Loucy (cell line): ENCODE measurements at regions not wholly inside any gene's neighbourhood (a gene's known extent, or its start where the extent isn't known, plus 50 kb on each side); places are given as distances from the start of the nearest gene placed in this dataset.

ENCODE experiments used
- H2AFZ ChIP-seq: fragments of 200-600 bp; sonication (generic); 2 replicates; pipeline ENCODE4 v1.6.0; 2016; ENCODE audit warnings: antibody characterized with exemption, mild to moderate bottlenecking, low read length, moderate library complexity
- H3F3A ChIP-seq: fragments of 200-600 bp; 2 replicates; pipeline ENCODE4 v1.6.0; 2016; ENCODE audit warnings: antibody characterized with exemption, low read depth, mild to moderate bottlenecking
- H3K27me3 ChIP-seq: fragments of 200-600 bp; sonication (generic); 2 replicates; pipeline ENCODE4 v1.6.1; 2014; ENCODE audit warnings: low read length, mild to moderate bottlenecking; ENCODE audit not compliant: insufficient read depth, poor library complexity, severe bottlenecking
- H3K36me3 ChIP-seq: fragments of 200-600 bp; sonication (generic); 2 replicates; pipeline ENCODE4 v1.6.1; 2016; ENCODE audit warnings: low read length; ENCODE audit not compliant: insufficient read depth
- H3K4me1 ChIP-seq: fragments of 200-600 bp; sonication (generic); 2 replicates; pipeline ENCODE4 v1.5.1; 2014; ENCODE audit warnings: low read length, mild to moderate bottlenecking; ENCODE audit not compliant: insufficient read depth, poor library complexity, severe bottlenecking
- H3K4me2 ChIP-seq: fragments of 200-600 bp; sonication (generic); 2 replicates; pipeline ENCODE4 v1.6.0; 2014; ENCODE audit warnings: antibody characterized with exemption, low read length, low read depth, mild to moderate bottlenecking; ENCODE audit not compliant: poor library complexity, severe bottlenecking
- H3K4me3 ChIP-seq: fragments of 200-600 bp; sonication (generic); 2 replicates; pipeline ENCODE4 v1.5.1; 2014; ENCODE audit warnings: low read length, mild to moderate bottlenecking, mixed read lengths; ENCODE audit not compliant: poor library complexity, severe bottlenecking
- H3K79me2 ChIP-seq: fragments of 200-600 bp; sonication (generic); 2 replicates; pipeline ENCODE4 v1.6.1; 2014; ENCODE audit warnings: low read length; ENCODE audit not compliant: insufficient read depth
- H3K9ac ChIP-seq: fragments of 200-600 bp; sonication (generic); 2 replicates; pipeline ENCODE4 v1.6.0; 2014; ENCODE audit warnings: mild to moderate bottlenecking, low read depth, low read length, moderate library complexity; ENCODE audit not compliant: poor library complexity, severe bottlenecking
- H3K9me2 ChIP-seq: fragments of 200-600 bp; sonication (generic); replicated peaks from 2 replicates; pipeline ENCODE4 v1.6.1; 2016; ENCODE audit warnings: low read depth, low read length, mixed read lengths
- H3K9me3 ChIP-seq: fragments of 200-600 bp; sonication (generic); 2 replicates; pipeline ENCODE4 v1.6.1; 2014; ENCODE audit warnings: mild to moderate bottlenecking, antibody characterized with exemption, low read length, low read depth; ENCODE audit not compliant: insufficient read depth
- H4K20me1 ChIP-seq: fragments of 200-600 bp; sonication (generic); 2 replicates; pipeline ENCODE4 v1.6.0; 2014; ENCODE audit warnings: antibody characterized with exemption, low read length, mild to moderate bottlenecking; ENCODE audit not compliant: insufficient read depth, poor library complexity, severe bottlenecking
- EZH2phosphoT487 ChIP-seq: fragments of 200-600 bp; IDR thresholded peaks from 2 replicates; pipeline ENCODE4 v1.6.1; 2018; ENCODE audit warnings: antibody characterized with exemption, mild to moderate bottlenecking, moderate library complexity, borderline replicate concordance
- TF ChIP-seq, protein P1 (sequence below): fragments of 200-600 bp; sonication (generic); conservative IDR thresholded peaks from 2 replicates; pipeline ENCODE4 v1.5.1; 2014; ENCODE audit warnings: mild to moderate bottlenecking, antibody characterized with exemption, low read length

DNA sequence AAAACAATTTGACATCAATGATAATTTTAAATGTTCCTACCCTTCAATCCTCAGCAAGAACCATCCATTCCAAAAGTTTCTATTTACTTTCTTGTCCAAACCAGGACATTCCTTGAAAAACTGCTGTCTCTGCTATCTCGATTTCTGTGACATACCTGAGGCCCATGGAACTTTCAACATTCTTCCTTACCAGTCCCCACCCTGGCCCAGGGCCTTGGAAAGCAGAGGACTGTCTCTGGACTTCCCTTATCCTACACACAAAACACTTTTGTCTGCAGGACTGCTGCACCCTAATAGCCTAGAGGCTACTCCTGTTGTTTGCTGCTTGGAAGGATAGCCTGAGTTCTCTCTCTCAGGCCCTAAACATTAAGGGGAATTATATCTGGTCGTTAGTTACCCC lies 151.8 kb upstream of the DHRS4 start:
- TF ChIP-seq, protein P1, sequence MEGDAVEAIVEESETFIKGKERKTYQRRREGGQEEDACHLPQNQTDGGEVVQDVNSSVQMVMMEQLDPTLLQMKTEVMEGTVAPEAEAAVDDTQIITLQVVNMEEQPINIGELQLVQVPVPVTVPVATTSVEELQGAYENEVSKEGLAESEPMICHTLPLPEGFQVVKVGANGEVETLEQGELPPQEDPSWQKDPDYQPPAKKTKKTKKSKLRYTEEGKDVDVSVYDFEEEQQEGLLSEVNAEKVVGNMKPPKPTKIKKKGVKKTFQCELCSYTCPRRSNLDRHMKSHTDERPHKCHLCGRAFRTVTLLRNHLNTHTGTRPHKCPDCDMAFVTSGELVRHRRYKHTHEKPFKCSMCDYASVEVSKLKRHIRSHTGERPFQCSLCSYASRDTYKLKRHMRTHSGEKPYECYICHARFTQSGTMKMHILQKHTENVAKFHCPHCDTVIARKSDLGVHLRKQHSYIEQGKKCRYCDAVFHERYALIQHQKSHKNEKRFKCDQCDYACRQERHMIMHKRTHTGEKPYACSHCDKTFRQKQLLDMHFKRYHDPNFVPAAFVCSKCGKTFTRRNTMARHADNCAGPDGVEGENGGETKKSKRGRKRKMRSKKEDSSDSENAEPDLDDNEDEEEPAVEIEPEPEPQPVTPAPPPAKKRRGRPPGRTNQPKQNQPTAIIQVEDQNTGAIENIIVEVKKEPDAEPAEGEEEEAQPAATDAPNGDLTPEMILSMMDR: no peak
- no peak for TF ChIP-seq EZH2phosphoT487
- Histone ChIP-seq H3K27me3 (no peaks in the 10 kb centered on the region), H4K20me1 (no peaks in the 10 kb centered on the region), H3K9me3 (peaks cover 8% of the 10 kb centered on the region), H3K36me3 (no peaks in the 10 kb centered on the region), H3K4me2 (no peak overlapping the region), H3F3A (no peaks in the 10 kb centered on the region), H3K79me2 (no peaks in the 10 kb centered on the region), H3K9ac (no peak overlapping the region), H3K9me2 (no peaks in the 10 kb centered on the region), H3K4me3 (no peak overlapping the region), H3K4me1 (no peaks in the 10 kb centered on the region), H2AFZ (no peak overlapping the region)

DNA sequence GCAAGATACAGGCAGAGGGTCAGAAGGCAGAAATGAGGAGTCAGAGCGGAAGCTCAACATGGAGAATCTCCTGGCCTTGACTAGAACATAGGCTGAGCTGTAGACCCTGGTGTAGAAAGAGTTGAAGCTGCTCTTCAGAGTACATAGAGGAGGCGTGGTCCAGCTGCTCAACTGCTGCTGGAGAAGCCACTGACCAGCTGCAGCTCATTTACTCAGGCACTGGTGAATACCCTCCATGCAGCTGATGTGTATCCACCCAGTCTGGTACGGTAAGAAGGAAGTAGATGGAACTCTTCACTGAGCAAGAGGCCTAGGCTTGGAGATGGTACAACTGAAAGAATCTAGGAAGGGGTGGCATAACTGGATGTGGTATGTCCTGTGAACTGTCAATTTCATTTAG lies 148.8 kb upstream of the DHRS4 start:
- no peaks in the 10 kb centered on the region for H4K20me1 ChIP-seq
- H3K79me2 ChIP-seq: no peaks in the 10 kb centered on the region
- no peak for TF ChIP-seq EZH2phosphoT487
- TF ChIP-seq, protein P1: no peak
- H3F3A ChIP-seq: no peaks in the 10 kb centered on the region
- H3K4me1 ChIP-seq: no peaks in the 10 kb centered on the region
- H3K4me3 ChIP-seq: no peak overlapping the region
- peaks cover 8% of the 10 kb centered on the region for H3K9me3 ChIP-seq
- H3K9ac ChIP-seq: no peak overlapping the region
- no peak overlapping the region for H3K4me2 ChIP-seq
- no peak overlapping the region for H2AFZ ChIP-seq
- no peaks in the 10 kb centered on the region for H3K9me2 ChIP-seq
- no peaks in the 10 kb centered on the region for H3K27me3 ChIP-seq
- H3K36me3 ChIP-seq: no peaks in the 10 kb centered on the region

DNA sequence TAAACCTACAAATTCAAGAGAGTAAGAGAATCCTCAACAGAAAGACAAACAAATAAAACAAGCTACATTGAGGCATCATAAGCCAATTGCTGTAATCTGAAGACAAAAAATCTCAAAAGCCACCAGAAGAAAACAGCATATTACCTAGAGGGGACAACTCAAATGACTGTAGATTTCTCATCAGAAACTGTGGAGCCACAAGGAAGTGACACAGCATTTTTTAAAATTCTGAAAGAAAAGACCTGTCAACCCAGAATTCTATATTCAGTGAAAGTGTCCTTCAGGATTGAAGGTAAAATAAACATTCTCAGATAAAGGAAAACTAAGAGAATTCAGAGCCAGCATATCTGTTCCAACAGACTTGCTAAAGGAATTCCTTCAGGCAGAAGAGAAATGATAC lies 147.8 kb upstream of the DHRS4 start:
- Histone ChIP-seq H3K4me2 (no peak overlapping the region), H3K9ac (no peak overlapping the region)

More for the DNA sequence above, 147.8 kb upstream of the DHRS4 start:
- H3K4me3 ChIP-seq: no peak overlapping the region
- H3K4me1 ChIP-seq: no peaks in the 10 kb centered on the region
- no peaks in the 10 kb centered on the region for H4K20me1 ChIP-seq
- no peaks in the 10 kb centered on the region for H3K36me3 ChIP-seq
- H3K27me3 ChIP-seq: no peaks in the 10 kb centered on the region
- TF ChIP-seq, protein P1: no peak
- TF ChIP-seq EZH2phosphoT487: no peak
- no peaks in the 10 kb centered on the region for H3F3A ChIP-seq
- H3K9me3 ChIP-seq: peaks cover 8% of the 10 kb centered on the region
- H3K9me2 ChIP-seq: no peaks in the 10 kb centered on the region
- H2AFZ ChIP-seq: no peak overlapping the region
- no peaks in the 10 kb centered on the region for H3K79me2 ChIP-seq
